Kasumi-1 (cell line): ENCODE measurements at regions not wholly inside any gene's neighbourhood (a gene's known extent, or its start where the extent isn't known, plus 50 kb on each side); places are given as distances from the start of the nearest gene placed in this dataset.

Source experiments
- DNase-seq, 2 experiments: peaks; one replicate each; lab custom pipeline; 2025; lab: John Stamatoyannopoulos, UW

DNA sequence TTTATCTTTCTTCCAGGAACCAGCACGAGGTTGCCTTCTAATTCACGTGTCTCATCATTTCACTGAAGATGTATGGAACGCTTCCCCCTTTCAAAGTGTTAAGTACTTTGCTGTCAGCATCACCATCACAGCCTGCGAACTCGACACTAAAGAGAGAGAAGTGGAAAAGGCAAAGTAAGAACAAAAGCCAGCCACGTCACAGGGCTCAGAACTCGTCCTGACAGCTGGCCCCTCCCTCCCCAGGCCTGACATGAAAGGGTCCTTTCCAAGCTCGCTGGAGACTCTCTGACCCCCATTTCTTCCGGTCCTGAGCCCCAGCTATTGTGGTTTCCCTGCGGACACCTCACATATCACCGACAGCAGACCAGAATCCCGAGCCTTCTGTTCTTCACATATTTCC, 177.8 kb upstream of the NTM start:
- no peak for DNase-seq

DNA sequence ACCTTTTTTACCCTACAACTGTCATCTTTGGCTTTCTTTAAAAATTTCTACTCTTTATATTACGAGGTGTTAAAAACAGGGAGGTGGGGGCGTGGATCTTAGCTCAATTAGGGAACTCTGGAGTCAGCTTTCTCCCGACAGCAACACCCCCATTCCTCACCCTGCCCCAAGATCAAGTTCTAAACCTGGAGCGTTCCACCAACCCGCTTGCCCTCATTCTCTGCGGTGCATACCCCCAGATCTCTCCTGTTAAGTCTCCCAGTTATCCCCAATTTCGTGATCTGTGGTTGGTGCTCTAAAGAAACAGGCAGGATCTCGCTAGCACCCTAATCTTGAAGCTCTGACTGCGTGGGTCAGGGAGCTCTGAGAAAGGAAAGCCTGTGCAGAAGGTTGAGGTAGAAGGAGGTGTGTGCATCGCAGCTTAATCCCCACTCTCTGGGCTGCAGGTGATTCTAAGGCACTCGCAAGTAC, 177.3 kb upstream of the NTM start:
- no peak for DNase-seq

DNA sequence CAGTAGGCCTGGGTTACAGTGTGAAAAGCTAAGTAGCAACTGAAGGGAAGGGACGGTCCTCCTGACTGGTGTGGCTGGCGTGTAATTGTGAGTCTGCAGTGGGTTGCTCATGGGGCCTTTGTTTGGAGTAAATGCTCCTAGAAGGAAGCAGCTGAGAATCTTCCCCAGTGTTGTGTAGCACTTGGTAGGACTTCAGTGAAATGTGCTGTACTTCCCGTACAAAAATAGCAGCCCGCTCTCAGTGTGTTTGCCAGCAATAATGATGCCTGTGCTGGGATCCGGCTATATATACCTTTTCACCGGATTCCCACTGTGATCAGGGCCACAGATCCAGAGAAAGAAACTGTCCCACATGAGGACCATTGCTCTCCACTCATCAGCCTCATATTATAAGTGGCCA, 175.7 kb upstream of the NTM start:
- DNase-seq = no peak

DNA sequence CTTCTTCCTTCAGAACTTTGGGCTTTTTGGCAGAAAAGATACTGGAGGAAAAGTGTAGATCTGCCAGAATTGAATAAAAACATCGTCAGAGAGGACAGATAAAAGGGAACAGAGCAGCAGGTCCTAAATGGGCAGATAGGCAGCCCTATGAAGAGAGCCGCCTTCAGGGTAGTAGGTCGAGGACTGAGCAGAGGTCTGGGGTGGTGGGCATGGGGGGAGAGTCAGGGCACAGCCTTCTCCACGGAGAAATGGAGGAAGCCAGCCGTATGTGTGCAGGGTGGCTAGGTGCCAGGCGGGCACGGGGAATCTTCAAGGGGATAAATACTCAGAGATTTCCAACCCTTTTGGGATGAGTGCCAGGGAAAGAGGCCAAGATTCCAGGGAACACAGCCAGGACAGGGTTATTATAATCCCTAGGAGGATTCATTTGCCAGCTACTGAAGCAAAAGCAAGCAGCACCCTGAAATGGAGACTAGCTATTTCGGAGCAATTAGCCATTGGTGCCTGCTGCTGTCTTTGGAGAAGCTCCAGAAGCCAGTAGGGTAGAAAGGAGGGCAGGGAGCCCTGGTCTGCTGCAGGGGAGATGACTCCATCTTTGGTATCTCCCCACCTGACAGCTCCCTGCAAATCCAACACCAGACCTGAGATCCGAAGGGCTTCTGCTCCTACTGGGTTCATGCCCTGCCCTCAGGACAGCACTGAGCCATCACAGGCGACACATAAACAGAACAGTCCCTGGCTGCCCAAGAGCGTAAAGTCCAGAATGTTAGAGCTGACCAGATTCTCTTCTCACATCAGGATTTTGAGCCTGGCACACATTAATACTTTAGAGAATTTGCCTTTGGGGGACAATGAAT, 174.5 kb upstream of the NTM start:
- no peak for DNase-seq

DNA sequence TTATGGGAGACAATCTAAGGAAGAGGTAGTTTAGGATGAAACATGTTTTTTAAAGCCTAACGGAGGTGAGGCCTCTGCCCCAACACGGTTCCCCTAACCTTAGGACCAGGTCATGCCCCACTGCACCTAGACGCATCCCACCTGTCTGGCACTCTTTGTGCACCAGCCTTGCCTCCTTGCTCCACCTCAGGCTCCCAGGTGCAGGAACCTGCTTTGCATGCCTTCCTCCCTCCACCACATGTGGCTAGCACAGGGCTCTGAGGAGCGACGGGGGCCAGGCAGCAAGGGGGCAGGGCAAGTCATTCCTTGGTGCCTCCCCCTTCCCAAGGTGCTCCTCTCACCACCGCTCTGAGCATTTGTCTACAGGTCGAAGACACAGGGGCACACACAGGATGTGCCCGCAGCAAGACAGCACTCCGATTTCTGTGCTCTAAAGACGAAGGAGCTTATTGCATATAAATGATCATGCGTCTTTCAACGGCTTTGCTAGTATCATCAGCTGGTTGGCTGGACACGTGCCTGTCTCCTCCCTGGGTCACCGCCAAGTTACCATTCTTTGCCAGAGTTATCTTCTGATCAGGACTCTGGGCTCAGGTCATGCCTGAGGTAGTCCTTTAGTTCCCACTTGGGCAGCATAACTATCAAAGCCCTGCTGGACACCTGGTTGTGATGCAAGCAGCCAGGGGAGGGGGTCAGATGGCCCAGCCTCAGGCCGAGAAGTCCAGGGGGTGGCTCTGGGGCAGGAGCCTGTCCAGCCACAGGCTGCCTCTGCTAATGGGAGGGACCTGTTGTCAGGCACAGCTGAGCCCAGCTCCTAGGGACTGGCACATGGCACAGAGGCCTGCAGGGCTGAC, 172.0 kb upstream of the NTM start:
- DNase-seq = no peak

DNA sequence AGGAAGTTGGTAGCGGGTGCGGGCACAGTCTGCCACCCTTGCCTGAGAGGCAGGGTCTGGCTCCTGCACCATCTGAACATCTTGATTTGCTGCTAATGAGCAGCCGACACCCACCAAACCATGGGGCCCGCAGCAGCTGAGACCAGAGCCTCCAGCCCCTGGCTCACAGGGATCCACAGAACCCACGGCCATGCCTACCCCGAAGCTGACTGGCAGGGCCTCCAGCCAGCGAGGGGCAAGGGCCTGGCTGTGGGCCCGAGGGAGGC, 171.5 kb upstream of the NTM start:
- no peak for DNase-seq

DNA sequence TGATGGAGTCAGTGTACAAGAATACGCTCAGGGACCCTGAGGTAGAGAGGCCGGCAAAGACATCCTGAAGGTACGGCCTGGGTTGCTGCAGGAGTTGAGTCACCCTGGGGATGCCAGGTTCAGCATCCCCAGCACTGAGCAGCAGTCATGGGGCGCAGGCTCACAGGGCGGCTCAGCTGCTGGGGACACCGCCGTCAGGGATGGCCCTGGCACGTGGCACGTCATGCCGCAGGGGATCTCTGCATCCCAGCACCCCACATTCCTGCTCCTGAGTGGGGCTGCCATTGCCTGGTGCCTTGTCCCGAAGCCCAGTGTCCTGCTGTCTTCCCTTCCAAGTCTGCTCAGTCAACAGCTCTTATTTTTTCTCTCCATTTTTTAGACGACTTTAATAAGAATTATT, 168.7 kb upstream of the NTM start:
- no peak for DNase-seq

DNA sequence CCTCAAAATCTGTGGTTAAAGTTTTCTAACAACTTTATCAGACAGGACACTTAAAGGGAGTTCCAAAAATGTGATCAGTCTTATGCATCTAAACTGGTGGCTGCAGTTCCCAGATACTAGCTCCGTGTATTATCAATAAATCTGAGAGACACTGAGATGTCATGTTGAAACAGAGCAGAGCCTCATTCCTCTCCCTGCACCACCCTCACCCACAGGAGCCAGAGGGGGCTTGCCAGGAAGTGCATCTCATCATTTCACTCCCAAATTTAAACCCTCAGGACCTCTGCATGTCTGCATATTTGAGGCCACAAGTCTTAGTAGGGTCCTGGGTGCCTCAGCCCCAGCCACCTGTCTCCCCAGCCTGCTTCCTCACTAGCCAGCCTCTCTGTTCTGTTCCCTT, 167.4 kb upstream of the NTM start:
- no peak for DNase-seq

DNA sequence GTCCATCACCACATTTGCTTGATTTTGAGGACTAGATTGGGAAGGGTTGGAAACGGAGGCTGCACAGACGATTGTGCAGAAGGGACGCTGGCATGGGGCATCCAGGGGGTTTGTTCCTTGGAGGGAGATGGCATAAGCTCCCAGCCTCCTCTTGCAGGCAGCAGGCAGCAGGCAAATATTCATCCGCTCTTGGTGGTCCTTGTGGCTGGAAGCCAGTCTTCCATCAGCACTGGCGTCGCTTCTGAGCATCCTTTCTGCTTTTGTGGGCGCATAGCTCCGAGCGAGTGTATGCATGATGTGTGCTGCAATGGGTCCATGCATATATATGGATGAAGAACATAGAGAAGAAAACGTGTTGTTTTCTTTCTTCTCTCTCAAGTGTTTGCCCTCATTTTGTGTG, 166.1 kb upstream of the NTM start:
- no peak for DNase-seq

DNA sequence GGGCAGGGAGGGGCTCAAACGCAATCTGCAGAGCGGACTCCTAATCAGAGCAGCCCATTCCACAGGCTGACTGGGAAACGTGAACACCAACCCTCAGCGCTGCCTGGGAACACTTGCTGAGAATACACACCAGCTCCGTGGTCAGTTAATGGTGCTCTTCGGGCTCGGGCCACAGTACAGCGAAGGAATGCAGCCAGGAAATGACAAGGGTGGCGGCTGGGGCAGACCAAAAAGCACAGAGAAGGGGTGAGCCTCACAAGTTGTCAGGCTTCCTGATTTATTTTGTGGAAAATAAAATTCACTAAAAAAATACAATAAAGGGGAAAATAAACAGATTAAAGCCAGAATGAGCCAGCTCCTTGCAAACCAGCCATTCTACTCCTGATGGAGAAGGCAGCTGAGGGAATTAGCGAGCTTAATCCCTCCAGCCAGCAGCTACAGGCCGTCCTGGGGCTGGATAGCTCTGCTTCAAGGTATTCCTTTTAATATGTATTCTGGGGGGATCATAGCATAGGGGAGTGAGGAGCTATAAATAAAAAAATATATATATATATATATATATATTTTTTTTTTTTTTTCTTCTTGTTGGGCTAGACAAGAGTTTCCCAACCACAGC, 165.5 kb upstream of the NTM start:
- no peak for DNase-seq

DNA sequence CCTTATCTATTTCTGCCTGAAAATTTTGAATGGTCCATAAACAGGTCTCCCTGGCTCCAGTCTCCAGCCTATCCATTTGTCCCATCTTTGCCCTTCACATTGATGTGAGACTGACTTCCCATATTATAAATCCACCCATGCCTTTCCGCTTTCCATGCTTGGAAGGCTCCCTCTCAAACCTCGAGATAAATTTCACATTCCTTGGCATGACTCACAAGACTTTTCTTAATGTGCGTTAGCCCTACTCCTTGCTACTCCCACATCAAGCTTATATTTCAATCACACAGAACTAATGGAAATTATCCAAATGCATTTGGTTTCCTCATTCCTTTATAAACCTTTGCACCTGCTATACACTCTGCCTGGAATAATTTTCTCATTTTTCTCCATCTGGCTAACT, 163.7 kb upstream of the NTM start:
- DNase-seq = no peak

DNA sequence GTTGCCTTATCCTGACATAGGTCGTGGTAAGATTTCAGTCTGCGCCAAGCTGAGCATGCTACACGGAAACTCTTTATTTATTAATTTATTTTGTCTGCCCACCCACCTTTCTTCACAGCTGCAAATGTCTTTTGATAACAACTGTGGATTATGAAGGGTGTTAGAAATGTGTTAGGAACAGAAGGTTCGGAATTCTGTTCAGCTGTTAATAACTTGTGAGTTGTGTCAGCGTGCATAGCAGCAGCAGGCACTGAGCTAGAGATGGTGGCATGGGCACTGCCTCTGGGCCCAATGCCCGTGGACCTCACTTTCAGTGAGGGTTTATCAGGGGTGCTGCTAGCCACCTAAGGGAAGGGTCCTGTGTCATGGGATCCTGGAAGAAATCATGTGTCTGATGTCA, 162.5 kb upstream of the NTM start:
- DNase-seq = no peak

DNA sequence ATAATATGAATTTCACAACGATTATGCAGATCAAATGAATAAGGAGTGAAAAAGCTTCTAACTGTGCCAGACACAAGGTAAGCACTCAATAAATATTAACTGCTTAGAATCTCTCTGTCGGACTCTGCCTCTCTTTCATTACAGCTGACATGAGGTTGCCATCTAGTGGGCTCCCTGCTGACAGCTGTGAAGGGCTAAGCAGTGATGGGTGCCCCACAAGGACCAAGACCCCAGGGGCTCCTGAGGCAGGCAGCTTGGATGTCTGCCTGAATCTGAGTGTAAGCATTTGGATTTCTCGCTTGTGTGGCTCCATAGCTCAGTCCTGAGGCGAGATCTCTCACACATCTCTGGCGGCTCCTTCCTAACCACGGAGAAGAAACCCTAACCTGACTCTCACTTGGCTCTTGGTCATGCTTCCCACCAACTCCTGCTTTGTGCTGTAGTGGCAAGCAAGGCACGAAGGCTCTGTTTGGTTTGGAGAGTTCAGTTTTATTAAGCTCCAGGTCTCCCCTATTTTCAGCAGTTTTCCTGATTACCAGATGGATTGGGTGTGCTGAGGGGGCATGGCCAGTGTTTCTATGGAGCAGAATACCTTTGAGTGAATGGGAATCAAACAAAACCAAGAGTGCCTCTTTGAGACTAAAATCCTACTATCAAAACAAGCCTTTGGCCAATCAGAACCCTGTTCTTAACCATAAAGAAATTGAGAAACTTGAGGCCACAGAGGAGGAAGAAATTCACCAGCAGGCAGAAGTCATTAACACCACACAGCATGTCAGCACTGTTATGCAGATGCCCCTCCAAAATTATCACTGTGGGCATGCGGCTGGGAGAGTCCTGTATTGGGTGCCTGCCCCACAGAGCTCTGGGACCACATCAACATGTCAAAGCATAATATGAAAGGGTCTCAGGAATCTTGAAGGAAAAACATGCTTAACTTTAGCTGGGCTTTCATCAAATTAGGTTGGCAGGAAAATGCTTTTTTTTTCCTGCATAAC, 152.8 kb upstream of the NTM start:
- DNase-seq = no peak

DNA sequence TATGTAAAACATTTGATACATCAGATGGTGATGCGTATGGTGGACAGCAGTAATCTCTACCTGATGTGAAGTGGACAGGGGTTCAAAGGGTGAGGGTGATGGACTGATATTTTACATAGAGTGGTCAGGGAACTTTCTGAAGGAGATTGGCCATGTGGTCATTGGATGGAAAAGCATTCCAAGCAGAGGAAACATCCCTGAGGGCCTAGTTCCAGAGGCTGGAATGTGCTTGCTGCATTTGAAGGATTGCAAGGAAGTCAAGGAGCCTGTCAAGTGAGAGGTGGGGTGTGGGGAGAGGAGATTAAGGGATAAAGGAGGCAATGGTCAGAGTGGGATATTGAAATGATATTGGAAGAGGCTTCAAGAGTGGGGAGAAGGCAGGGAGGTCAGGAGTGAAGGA, 151.9 kb upstream of the NTM start:
- DNase-seq = no peak

DNA sequence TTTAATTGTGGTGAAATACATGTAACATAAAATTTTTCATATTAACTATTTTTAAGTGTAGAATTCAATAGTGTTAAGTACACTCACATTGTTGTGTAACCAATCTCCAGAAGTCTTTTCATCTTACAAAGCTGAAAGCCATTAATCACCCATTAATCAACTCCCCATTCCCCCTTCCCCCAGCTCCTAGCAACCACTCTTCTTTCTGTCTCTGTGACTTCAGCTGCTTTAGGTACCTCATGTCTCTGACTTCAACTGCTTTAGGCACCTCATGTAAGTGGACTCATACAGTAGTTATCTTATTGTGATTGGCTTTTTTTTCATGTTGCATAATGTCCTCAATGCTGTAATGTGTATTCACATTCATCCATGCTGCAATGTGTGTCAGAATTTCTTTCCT, 150.8 kb upstream of the NTM start:
- no peak for DNase-seq

DNA sequence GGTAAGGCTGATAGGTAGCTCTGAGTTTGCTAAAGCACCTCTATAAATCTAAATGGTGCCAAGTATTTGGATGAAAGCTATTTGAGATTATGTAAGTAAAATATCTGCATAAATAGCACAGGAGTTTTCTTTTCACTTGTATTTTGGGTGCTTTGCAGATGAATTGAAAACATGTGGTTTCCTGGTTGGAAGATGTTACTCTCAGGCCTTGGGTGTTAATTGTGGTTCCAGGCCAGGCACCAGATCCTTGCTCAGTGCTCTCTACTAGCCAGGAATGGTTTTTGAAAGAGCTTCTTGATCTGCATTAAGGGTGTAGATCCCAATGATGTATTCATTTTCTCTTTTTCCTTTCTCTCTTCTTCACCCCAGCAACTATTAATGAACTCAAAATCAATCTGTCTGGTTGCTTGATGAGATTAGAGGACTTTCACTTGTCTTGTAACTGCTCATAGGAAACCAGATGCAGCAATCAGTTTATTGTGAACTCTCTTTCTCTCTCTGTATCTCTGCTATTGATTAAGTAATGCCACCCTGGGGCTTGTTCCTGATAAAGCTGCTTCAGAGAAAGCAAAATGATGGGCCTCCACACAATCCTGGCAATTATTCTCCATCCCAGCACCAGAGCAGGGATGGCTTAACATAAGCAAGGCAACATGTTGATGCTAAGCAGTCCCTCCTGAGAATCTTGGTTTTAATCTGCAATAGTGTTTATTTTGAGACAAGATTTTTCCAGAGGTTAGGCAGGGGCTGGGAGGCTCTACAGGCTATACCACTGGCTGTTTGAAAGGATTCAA, 147.0 kb upstream of the NTM start:
- no peak for DNase-seq

DNA sequence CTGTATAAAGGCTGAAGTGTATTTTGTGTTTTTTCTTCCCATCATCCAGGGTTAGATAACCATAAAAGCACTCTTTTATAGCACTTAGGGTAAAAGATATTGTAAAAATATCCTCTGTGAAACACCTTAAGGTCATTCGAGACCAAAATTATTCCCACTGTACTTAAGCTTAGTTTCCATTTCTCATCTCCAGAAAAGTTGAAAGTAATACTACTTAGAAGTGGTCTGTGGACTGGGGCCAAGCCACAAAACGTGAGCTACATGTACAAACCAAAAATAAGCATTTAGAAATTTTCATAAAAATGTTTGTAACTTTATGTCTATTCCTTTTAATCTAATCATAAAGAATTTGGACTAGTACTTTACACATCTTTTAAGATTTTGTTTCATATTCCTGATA, 142.0 kb upstream of the NTM start:
- DNase-seq = no peak

DNA sequence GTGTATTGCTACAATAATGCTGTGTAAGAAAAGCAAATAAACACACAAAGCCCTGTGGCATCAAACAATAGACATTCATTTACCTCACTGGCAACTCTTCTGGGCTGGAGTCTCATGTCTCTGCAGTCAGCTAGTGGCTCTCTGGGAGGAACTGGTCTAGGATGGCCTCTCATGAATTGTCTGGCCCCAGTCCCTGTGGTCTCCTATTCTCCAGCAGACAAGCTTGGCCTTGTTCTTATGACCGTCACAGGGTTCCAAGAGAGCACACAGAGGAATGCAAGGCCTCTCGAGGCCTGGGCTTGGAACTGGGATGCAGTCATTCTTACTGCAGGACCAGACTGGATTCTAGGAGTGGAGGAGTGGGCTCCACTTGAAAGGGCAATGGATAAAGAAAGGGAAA, 141.2 kb upstream of the NTM start:
- DNase-seq = no peak

DNA sequence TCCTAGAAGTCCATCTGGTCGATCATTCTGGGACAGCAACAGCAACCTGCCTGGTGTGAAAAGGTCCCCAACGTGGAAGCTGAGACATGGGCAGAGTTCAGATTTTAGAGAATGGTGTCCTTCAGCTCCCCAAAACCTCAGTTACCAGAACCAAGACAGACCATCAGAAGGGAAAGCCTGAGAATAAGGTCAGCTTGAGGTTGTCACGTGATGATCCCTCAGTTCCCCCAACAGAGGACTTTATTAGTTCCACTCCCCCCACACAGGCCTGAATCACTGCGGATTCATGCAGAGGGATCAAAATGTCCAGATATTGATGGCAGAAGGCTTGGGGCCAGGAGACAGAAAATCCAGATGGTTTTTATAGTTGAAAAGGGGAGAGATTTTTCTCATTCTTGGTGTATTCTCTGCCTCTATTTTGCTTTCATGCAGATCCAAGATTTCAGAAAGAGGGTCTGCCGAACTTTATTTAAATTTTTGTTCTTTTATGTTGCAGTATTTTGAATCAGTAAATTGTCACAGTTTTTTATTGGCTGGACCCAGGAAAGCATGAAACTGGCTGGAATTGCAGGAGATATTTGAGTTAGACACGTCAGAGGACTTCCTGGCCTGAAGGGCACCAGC, 139.0 kb upstream of the NTM start:
- no peak for DNase-seq

DNA sequence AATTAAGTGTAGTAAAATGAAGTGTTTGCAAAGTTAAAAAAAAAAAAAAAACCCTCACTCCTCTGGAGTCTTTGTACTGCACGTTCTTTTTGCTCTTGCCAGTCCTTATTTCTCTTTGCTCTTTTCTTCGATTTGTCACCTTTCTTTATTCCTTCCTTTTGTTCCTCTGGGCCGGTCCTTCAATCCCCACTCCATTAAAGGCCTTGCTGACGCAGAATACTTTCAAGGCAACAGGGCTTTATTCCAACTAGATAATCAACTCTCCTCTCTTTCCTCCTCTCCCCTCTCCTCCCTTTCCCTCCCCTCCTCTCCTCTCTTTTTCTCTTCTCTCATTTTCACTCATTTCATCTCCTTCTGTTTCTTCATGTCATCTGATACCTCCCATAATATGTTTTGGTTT, 138.2 kb upstream of the NTM start:
- no peak for DNase-seq

DNA sequence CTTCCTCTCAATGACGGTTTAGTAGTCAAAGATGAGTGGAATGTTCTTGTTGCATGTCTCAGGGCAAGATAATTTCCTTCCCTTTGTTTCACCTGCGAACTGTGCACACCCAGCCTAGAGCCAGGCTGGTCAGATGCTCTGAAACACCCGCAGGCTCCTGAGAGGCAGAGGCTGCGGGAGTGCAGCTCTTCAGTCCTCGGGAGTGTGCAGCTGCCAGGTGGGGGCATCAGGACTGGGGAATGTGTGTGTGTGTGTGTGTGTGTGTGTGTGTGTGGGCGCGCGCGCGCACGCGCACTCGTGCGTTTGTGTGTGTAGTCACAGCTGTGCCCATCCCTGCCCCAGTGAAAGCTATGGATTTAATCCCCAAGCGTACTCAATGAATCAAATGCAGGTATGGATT, 136.2 kb upstream of the NTM start:
- DNase-seq = no peak
